ENCODE measurements at regions not wholly inside any gene's neighbourhood (a gene's known extent, or its start where the extent isn't known, plus 50 kb on each side); places are given as distances from the start of the nearest gene placed in this dataset.

GRCh38 chr5:25345240-25345771, 700.5 kb upstream of the CDH10 start:
- no peak for DNase-seq (ENCODE audit: low spot score)
- H3K27ac Mint-ChIP-seq (ENCODE audit: unreplicated experiment): no peak overlapping the region
- H3K4me3 Mint-ChIP-seq (ENCODE audit: unreplicated experiment): no peak overlapping the region
- H3K27me3 Mint-ChIP-seq (ENCODE audit: low read depth): no peaks in the 10 kb centered on the region
- no peaks in the 10 kb centered on the region for H3K4me1 Mint-ChIP-seq (ENCODE audit: low read depth)
- no peak for TF ChIP-seq CTCF (IDR thresholded peaks at IDR 0.05)
- peaks cover 16% of the 10 kb centered on the region for H3K9me3 Mint-ChIP-seq (ENCODE audit: low read depth)
- H3K36me3 Mint-ChIP-seq (ENCODE audit: low read depth): no peaks in the 10 kb centered on the region

GRCh38 chr5:25339541-25339940, 694.8 kb upstream of the CDH10 start:
- H3K27me3 Mint-ChIP-seq (ENCODE audit: low read depth): no peaks in the 10 kb centered on the region
- no peak overlapping the region for H3K4me3 Mint-ChIP-seq (ENCODE audit: unreplicated experiment)
- peaks cover 9% of the 10 kb centered on the region for H3K9me3 Mint-ChIP-seq (ENCODE audit: low read depth)
- no peak for DNase-seq (ENCODE audit: low spot score)
- H3K4me1 Mint-ChIP-seq (ENCODE audit: low read depth): no peaks in the 10 kb centered on the region
- no peaks in the 10 kb centered on the region for H3K36me3 Mint-ChIP-seq (ENCODE audit: low read depth)
- H3K27ac Mint-ChIP-seq (ENCODE audit: unreplicated experiment): no peak overlapping the region
- no peak for TF ChIP-seq CTCF (IDR thresholded peaks at IDR 0.05)

- no peak overlapping the region for H3K4me3 Mint-ChIP-seq (ENCODE audit: unreplicated experiment)
- no peaks in the 10 kb centered on the region for H3K36me3 Mint-ChIP-seq (ENCODE audit: low read depth)
- no peaks in the 10 kb centered on the region for H3K4me1 Mint-ChIP-seq (ENCODE audit: low read depth)
- H3K27ac Mint-ChIP-seq (ENCODE audit: unreplicated experiment): no peak overlapping the region
- peaks cover 3% of the 10 kb centered on the region for H3K9me3 Mint-ChIP-seq (ENCODE audit: low read depth)
- no peaks in the 10 kb centered on the region for H3K27me3 Mint-ChIP-seq (ENCODE audit: low read depth)
- no peak for DNase-seq (ENCODE audit: low spot score)
- TF ChIP-seq CTCF (IDR thresholded peaks at IDR 0.05): no peak
Observed at GRCh38 chr5:25334350-25334749, 689.6 kb upstream of the CDH10 start.

GRCh38 chr5:25330721-25331120, 685.9 kb upstream of the CDH10 start:
- H3K36me3 Mint-ChIP-seq (ENCODE audit: low read depth): no peaks in the 10 kb centered on the region
- TF ChIP-seq CTCF (IDR thresholded peaks at IDR 0.05): no peak
- no peaks in the 10 kb centered on the region for H3K27me3 Mint-ChIP-seq (ENCODE audit: low read depth)
- H3K9me3 Mint-ChIP-seq (ENCODE audit: low read depth): peaks cover 5% of the 10 kb centered on the region
- H3K27ac Mint-ChIP-seq (ENCODE audit: unreplicated experiment): no peak overlapping the region
- no peak overlapping the region for H3K4me3 Mint-ChIP-seq (ENCODE audit: unreplicated experiment)
- DNase-seq (ENCODE audit: low spot score): no peak
- H3K4me1 Mint-ChIP-seq (ENCODE audit: low read depth): no peaks in the 10 kb centered on the region

GRCh38 chr5:25327172-25327571, 682.4 kb upstream of the CDH10 start:
- Mint-ChIP-seq H3K36me3 (ENCODE audit: low read depth) (no peaks in the 10 kb centered on the region), H3K4me1 (ENCODE audit: low read depth) (no peaks in the 10 kb centered on the region), H3K27ac (ENCODE audit: unreplicated experiment) (no peak overlapping the region), H3K27me3 (ENCODE audit: low read depth) (peaks cover 2% of the 10 kb centered on the region), H3K4me3 (ENCODE audit: unreplicated experiment) (no peak overlapping the region), H3K9me3 (ENCODE audit: low read depth) (peaks cover 5% of the 10 kb centered on the region)
- TF ChIP-seq CTCF (IDR thresholded peaks at IDR 0.05): no peak
- DNase-seq (ENCODE audit: low spot score): no peak
